Suprapubic skin (tissue), 4 donors: ENCODE measurements at regions not wholly inside any gene's neighbourhood (a gene's known extent, or its start where the extent isn't known, plus 50 kb on each side); places are given as distances from the start of the nearest gene placed in this dataset.

Experiments
- DNase-seq, 2 donors: peaks; one replicate each; pipeline ENCODE4 v3.0.0-alpha.2; 2019; ENCODE audit warnings: low spot score in 2 of 2
- H3K27ac ChIP-seq: fragments of 200-600 bp; sonication (generic); one replicate; pipeline ENCODE4 v1.5.1; 2019
- H3K27me3 ChIP-seq: fragments of 200-600 bp; sonication (generic); one replicate; pipeline ENCODE4 v1.5.1; 2019
- H3K36me3 ChIP-seq: fragments of 200-600 bp; sonication (generic); one replicate; pipeline ENCODE4 v1.5.1; 2019
- H3K4me1 ChIP-seq: fragments of 200-600 bp; sonication (generic); one replicate; pipeline ENCODE4 v1.5.1; 2019
- H3K4me3 ChIP-seq: fragments of 200-600 bp; sonication (generic); one replicate; pipeline ENCODE4 v1.5.1; 2019; ENCODE audit warnings: mild to moderate bottlenecking
- H3K9me3 ChIP-seq: fragments of 200-600 bp; sonication (generic); one replicate; pipeline ENCODE4 v1.5.1; 2019
- EP300 ChIP-seq: sonication (generic); formaldehyde crosslinking; IDR thresholded peaks from one replicate; pipeline ENCODE4 v1.6.1; 2017; ENCODE audit warnings: antibody characterized with exemption
- POLR2A ChIP-seq, 2 donors: fragments of 450-650 bp; IDR thresholded peaks; one replicate each; pipeline ENCODE4 v1.6.1; 2017; ENCODE audit warnings: antibody characterized with exemption in 2 of 2, mild to moderate bottlenecking in 2 of 2, moderate library complexity in 2 of 2
- POLR2AphosphoS5 ChIP-seq, 3 donors: sonication (generic); formaldehyde crosslinking; IDR thresholded peaks; one replicate each; pipeline ENCODE4 v1.6.1; 2017; ENCODE audit warnings: antibody characterized with exemption in 3 of 3
- WGBS: methylation state at CpG from one replicate; pipeline ENCODE4 v1.1.5; 2018; 5-methylcytosine and 5-hydroxymethylcytosine counted together
- TF ChIP-seq, protein P1 (sequence below), 2 donors: fragments of 200-600 bp in 1 of 2; fragments of 450-650 bp in 1 of 2; sonication (generic) in 1 of 2; IDR thresholded peaks; one replicate each; pipeline ENCODE4 v1.5.1; 2016 to 2019; ENCODE audit warnings: antibody characterized with exemption in 2 of 2, mild to moderate bottlenecking in 1 of 2, moderate library complexity in 1 of 2

DNA sequence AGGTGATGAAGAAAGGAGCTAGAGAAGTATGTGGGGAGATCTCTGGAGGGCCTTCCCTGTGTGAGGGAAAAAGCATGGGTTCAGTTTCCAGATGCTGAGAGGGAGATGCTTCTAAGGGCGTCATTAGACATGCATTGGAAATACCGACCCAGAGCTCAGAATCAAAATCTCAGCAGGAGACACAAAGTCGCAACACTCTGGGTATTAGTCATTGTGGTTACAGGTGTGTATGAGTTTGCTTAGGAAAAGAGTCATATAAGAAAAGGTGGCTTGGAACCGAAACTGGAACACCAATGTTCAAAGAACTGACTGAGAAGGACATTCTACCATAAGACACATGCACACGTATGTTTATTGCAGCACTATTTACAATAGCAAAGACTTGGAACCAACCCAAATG is 477.1 kb downstream of the FBXO15 start:
- Histone ChIP-seq H3K4me3 (no peak overlapping the region), H3K36me3 (no peaks in the 10 kb centered on the region), H3K4me1 (no peaks in the 10 kb centered on the region), H3K27me3 (no peaks in the 10 kb centered on the region), H3K27ac (no peak overlapping the region), H3K9me3 (no peaks in the 10 kb centered on the region)
- TF ChIP-seq POLR2AphosphoS5 (IDR thresholded peaks at IDR 0.05) (no peak), POLR2A (IDR thresholded peaks at IDR 0.05) (no peak), EP300 (no peak)
- TF ChIP-seq, protein P1, sequence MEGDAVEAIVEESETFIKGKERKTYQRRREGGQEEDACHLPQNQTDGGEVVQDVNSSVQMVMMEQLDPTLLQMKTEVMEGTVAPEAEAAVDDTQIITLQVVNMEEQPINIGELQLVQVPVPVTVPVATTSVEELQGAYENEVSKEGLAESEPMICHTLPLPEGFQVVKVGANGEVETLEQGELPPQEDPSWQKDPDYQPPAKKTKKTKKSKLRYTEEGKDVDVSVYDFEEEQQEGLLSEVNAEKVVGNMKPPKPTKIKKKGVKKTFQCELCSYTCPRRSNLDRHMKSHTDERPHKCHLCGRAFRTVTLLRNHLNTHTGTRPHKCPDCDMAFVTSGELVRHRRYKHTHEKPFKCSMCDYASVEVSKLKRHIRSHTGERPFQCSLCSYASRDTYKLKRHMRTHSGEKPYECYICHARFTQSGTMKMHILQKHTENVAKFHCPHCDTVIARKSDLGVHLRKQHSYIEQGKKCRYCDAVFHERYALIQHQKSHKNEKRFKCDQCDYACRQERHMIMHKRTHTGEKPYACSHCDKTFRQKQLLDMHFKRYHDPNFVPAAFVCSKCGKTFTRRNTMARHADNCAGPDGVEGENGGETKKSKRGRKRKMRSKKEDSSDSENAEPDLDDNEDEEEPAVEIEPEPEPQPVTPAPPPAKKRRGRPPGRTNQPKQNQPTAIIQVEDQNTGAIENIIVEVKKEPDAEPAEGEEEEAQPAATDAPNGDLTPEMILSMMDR (IDR thresholded peaks at IDR 0.05) = no peak
- DNase-seq = no peak
- WGBS = 77% methylated on average over 5 of the region's 5 CpGs

- H3K27me3 ChIP-seq = no peaks in the 10 kb centered on the region
- H3K4me1 ChIP-seq = no peaks in the 10 kb centered on the region
- no peaks in the 10 kb centered on the region for H3K36me3 ChIP-seq
- no peak for DNase-seq
- TF ChIP-seq, protein P1 (IDR thresholded peaks at IDR 0.05) = no peak
- TF ChIP-seq EP300 (no peak), POLR2AphosphoS5 (IDR thresholded peaks at IDR 0.05) (no peak), POLR2A (IDR thresholded peaks at IDR 0.05) (no peak)
- no peak overlapping the region for H3K27ac ChIP-seq
- H3K9me3 ChIP-seq = no peaks in the 10 kb centered on the region
- no peak overlapping the region for H3K4me3 ChIP-seq
Observed at GRCh38 chr18:73670039-73670438, 477.6 kb downstream of the FBXO15 start.

DNA sequence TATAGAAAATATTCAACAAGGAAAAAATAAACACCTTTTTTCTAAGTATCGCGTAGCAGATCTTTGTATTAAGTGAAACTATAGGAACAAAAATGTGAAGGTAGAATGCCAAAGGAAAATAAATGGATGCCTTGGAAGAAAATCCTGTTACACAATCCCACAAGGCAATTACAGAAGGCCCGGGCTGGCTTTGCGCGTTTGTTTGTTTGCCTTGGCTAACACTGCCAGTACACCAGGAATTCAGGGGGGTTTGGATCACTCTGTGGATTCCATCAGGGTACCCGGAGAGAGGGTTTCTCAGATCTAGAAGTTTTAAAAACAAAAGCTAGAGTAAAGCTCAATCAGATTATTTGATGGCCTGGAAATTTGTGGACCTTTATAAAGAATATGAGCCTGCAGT is 478.3 kb downstream of the FBXO15 start:
- no peaks in the 10 kb centered on the region for H3K4me1 ChIP-seq
- no peak overlapping the region for H3K27ac ChIP-seq
- no peak for DNase-seq
- H3K9me3 ChIP-seq = no peaks in the 10 kb centered on the region
- H3K36me3 ChIP-seq = no peaks in the 10 kb centered on the region
- no peak overlapping the region for H3K4me3 ChIP-seq
- WGBS = 65% methylated on average over 6 of the region's 6 CpGs
- TF ChIP-seq, protein P1 (IDR thresholded peaks at IDR 0.05) = no peak
- TF ChIP-seq EP300 (no peak), POLR2AphosphoS5 (IDR thresholded peaks at IDR 0.05) (no peak), POLR2A (IDR thresholded peaks at IDR 0.05) (no peak)
- no peaks in the 10 kb centered on the region for H3K27me3 ChIP-seq

GRCh38 chr18:73668051-73668450 is 479.6 kb downstream of the FBXO15 start:
- H3K27me3 ChIP-seq = no peaks in the 10 kb centered on the region
- no peak overlapping the region for H3K27ac ChIP-seq
- H3K4me3 ChIP-seq = no peak overlapping the region
- TF ChIP-seq POLR2A (IDR thresholded peaks at IDR 0.05) = no peak
- no peak for TF ChIP-seq POLR2AphosphoS5 (IDR thresholded peaks at IDR 0.05)
- TF ChIP-seq, protein P1 (IDR thresholded peaks at IDR 0.05) = no peak
- no peak for TF ChIP-seq EP300
- 85% methylated on average over 1 of the region's 1 CpG for WGBS
- no peaks in the 10 kb centered on the region for H3K9me3 ChIP-seq
- no peaks in the 10 kb centered on the region for H3K4me1 ChIP-seq
- H3K36me3 ChIP-seq = no peaks in the 10 kb centered on the region
- DNase-seq = no peak

DNA sequence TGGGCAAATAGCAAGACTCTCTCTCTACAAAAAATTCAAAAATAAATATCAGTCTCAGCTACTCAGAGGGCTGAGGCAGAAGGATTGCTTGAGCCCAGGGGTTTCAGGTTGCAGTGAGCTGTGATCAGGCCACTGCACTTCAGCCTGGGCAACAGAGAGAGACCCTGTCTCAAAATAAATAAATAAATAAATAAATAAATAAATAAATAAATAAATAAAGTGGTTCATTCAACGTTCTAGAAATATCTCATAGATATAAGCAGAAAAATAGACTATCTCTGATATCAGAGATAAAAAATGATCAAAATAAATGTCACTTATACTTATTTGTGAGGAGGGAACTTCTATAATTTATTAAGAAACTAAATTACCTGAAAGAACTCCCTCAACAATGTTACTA is 480.9 kb downstream of the FBXO15 start:
- DNase-seq = no peak
- WGBS = 90% methylated on average over 1 of the region's 1 CpG
- H3K4me1 ChIP-seq = no peaks in the 10 kb centered on the region
- H3K27me3 ChIP-seq = no peaks in the 10 kb centered on the region
- no peaks in the 10 kb centered on the region for H3K9me3 ChIP-seq
- H3K4me3 ChIP-seq = no peak overlapping the region
- no peak overlapping the region for H3K27ac ChIP-seq
- no peaks in the 10 kb centered on the region for H3K36me3 ChIP-seq
- TF ChIP-seq, protein P1 (IDR thresholded peaks at IDR 0.05) = no peak
- no peak for TF ChIP-seq POLR2A (IDR thresholded peaks at IDR 0.05)
- no peak for TF ChIP-seq EP300
